Right cardiac atrium (tissue), 5 donors: ENCODE measurements at regions not wholly inside any gene's neighbourhood (a gene's known extent, or its start where the extent isn't known, plus 50 kb on each side); places are given as distances from the start of the nearest gene placed in this dataset.

ENCODE experiments used
- ATAC-seq, 2 donors: fragments of 200-7000 bp; cut with Tn5 transposase; one replicate each; pipeline versions ENCODE4 v1.8.0 to v1.9.1; 2020; ENCODE audit warnings: moderate library complexity in 2 of 2, mild to moderate bottlenecking in 1 of 2
- DNase-seq, 3 donors: peaks; one replicate each; pipeline ENCODE4 v3.0.0-alpha.2; 2020
- H3K27ac ChIP-seq: one replicate; pipeline ENCODE4 v1.5.1; 2013; ENCODE audit warnings: mild to moderate bottlenecking, low read length, control low read depth, moderate library complexity
- H3K27me3 ChIP-seq: one replicate; pipeline ENCODE4 v1.6.1; 2013; ENCODE audit not compliant: control insufficient read depth, insufficient read depth
- H3K4me1 ChIP-seq: one replicate; pipeline ENCODE4 v1.6.1; 2013; ENCODE audit warnings: low read length; ENCODE audit not compliant: control insufficient read depth, insufficient read depth
- H3K4me3 ChIP-seq: one replicate; pipeline ENCODE4 v1.5.1; 2013; ENCODE audit warnings: low read length, control low read depth
- H3K9me3 ChIP-seq: one replicate; pipeline ENCODE4 v1.6.1; 2013; ENCODE audit warnings: low read length; ENCODE audit not compliant: control insufficient read depth
- WGBS: extraction: QIAGEN DNeasy Blood & Tissue Kit; methylation state at CpG from one replicate; pipeline ENCODE4 v1.1.7; 2013; 5-methylcytosine and 5-hydroxymethylcytosine counted together
- intact Hi-C, 4 donors: fragments of 100-400 bp; cut with DNase I; formaldehyde crosslinking; loops; one replicate each; pipeline versions ENCODE4 v1.11.0 to v1.14.0; 2022 to 2023
- donor health status: healthy with polysubstance abuse.
- donor health status: DM: no; HTN: yes; CAD: no.
- donor health status: DM: no; HTN: no; CAD: no.
- donor health status: DM: no; HTN: yes; CAD: no; lungs with severe emphysema.
- donor health status: DM: yes; HTN: yes; CAD: no.

GRCh38 chr20:22303523-22303922 is 280.8 kb downstream of the FOXA2 start:
- DNase-seq, result no peak
- intact Hi-C loops, result no loop called here
- H3K27me3 ChIP-seq, result no peaks in the 10 kb centered on the region
- H3K4me3 ChIP-seq, result no peak overlapping the region
- no peak for ATAC-seq
- no peaks in the 10 kb centered on the region for H3K9me3 ChIP-seq
- no peaks in the 10 kb centered on the region for H3K4me1 ChIP-seq
- no peak overlapping the region for H3K27ac ChIP-seq
- 59% methylated on average over 3 of the region's 3 CpGs for WGBS

GRCh38 chr20:22302039-22302438 is 282.3 kb downstream of the FOXA2 start:
- no peak for DNase-seq
- Histone ChIP-seq H3K27ac (no peak overlapping the region), H3K4me3 (no peak overlapping the region), H3K4me1 (no peaks in the 10 kb centered on the region), H3K9me3 (no peaks in the 10 kb centered on the region), H3K27me3 (no peaks in the 10 kb centered on the region)
- 87% methylated on average over 2 of the region's 2 CpGs for WGBS
- no peak for ATAC-seq
- intact Hi-C loops, result no loop called here

- Histone ChIP-seq H3K27me3 (no peaks in the 10 kb centered on the region), H3K27ac (no peak overlapping the region), H3K9me3 (no peaks in the 10 kb centered on the region), H3K4me1 (no peaks in the 10 kb centered on the region), H3K4me3 (no peak overlapping the region)
- WGBS, result 56% methylated on average over 4 of the region's 4 CpGs
- intact Hi-C loops, result no loop called here
- no peak for DNase-seq
- no peak for ATAC-seq
These were observed 290.5 kb downstream of the FOXA2 start for GRCh38 chr20:22293886-22294285.

GRCh38 chr20:22289442-22289841 is 294.9 kb downstream of the FOXA2 start:
- ATAC-seq (no peak), DNase-seq (no peak)
- Histone ChIP-seq H3K4me1 (no peaks in the 10 kb centered on the region), H3K4me3 (no peak overlapping the region), H3K27me3 (no peaks in the 10 kb centered on the region), H3K27ac (no peak overlapping the region), H3K9me3 (no peaks in the 10 kb centered on the region)
- intact Hi-C loops, result no loop called here
- WGBS, result 61% methylated on average over 5 of the region's 5 CpGs

- DNase-seq, result no peak
- no peaks in the 10 kb centered on the region for H3K27me3 ChIP-seq
- H3K4me1 ChIP-seq, result no peaks in the 10 kb centered on the region
- intact Hi-C loops, result no loop called here
- H3K9me3 ChIP-seq, result no peaks in the 10 kb centered on the region
- no peak for ATAC-seq
- no peak overlapping the region for H3K4me3 ChIP-seq
- H3K27ac ChIP-seq, result no peak overlapping the region
- WGBS, result 48% methylated on average over 7 of the region's 7 CpGs
These were observed 295.4 kb downstream of the FOXA2 start for GRCh38 chr20:22288957-22289356.

- H3K27ac ChIP-seq, result no peak overlapping the region
- ATAC-seq (no peak), DNase-seq (no peak)
- H3K4me3 ChIP-seq, result no peak overlapping the region
- WGBS, result 77% methylated on average over 5 of the region's 5 CpGs
- H3K9me3 ChIP-seq, result no peaks in the 10 kb centered on the region
- H3K27me3 ChIP-seq, result no peaks in the 10 kb centered on the region
- intact Hi-C loops, result no loop called here
- no peaks in the 10 kb centered on the region for H3K4me1 ChIP-seq
These were observed 296.2 kb downstream of the FOXA2 start for GRCh38 chr20:22288156-22288555.

GRCh38 chr20:22285555-22285954 is 298.8 kb downstream of the FOXA2 start:
- 11% methylated on average over 1 of the region's 1 CpG for WGBS
- H3K27me3 ChIP-seq, result no peaks in the 10 kb centered on the region
- H3K27ac ChIP-seq, result no peak overlapping the region
- H3K4me1 ChIP-seq, result no peaks in the 10 kb centered on the region
- intact Hi-C loops, result no loop called here
- ATAC-seq, result no peak
- H3K9me3 ChIP-seq, result no peaks in the 10 kb centered on the region
- no peak for DNase-seq
- H3K4me3 ChIP-seq, result no peak overlapping the region

- WGBS, result 76% methylated on average over 3 of the region's 3 CpGs
These were observed 301.7 kb downstream of the FOXA2 start for GRCh38 chr20:22282696-22283095.

GRCh38 chr20:22274330-22274729 is 310.0 kb downstream of the FOXA2 start:
- no peaks in the 10 kb centered on the region for H3K9me3 ChIP-seq
- H3K4me1 ChIP-seq, result no peaks in the 10 kb centered on the region
- no peak for ATAC-seq
- H3K27ac ChIP-seq, result no peak overlapping the region
- H3K4me3 ChIP-seq, result no peak overlapping the region
- no peaks in the 10 kb centered on the region for H3K27me3 ChIP-seq
- 66% methylated on average over 4 of the region's 4 CpGs for WGBS
- DNase-seq, result no peak
- intact Hi-C loops, result no loop called here

More at GRCh38 chr20:22282696-22283095, 301.7 kb downstream of the FOXA2 start:
- H3K4me1 ChIP-seq, result no peaks in the 10 kb centered on the region
- no peak overlapping the region for H3K27ac ChIP-seq
- intact Hi-C loops, result no loop called here
- H3K4me3 ChIP-seq, result no peak overlapping the region
- H3K9me3 ChIP-seq, result no peaks in the 10 kb centered on the region
- H3K27me3 ChIP-seq, result no peaks in the 10 kb centered on the region
- ATAC-seq (no peak), DNase-seq (no peak)

GRCh38 chr20:22268675-22269074 is 315.7 kb downstream of the FOXA2 start:
- Histone ChIP-seq H3K9me3 (no peaks in the 10 kb centered on the region), H3K27ac (no peak overlapping the region), H3K4me1 (no peaks in the 10 kb centered on the region), H3K27me3 (no peaks in the 10 kb centered on the region), H3K4me3 (no peak overlapping the region)
- ATAC-seq (no peak), DNase-seq (no peak)
- intact Hi-C loops, result no loop called here
- WGBS, result 82% methylated on average over 2 of the region's 2 CpGs

GRCh38 chr20:22264917-22265316 is 319.5 kb downstream of the FOXA2 start:
- WGBS, result 76% methylated on average over 4 of the region's 4 CpGs
- ATAC-seq (no peak), DNase-seq (no peak)
- no peaks in the 10 kb centered on the region for H3K9me3 ChIP-seq
- H3K27ac ChIP-seq, result no peak overlapping the region
- intact Hi-C loops, result no loop called here
- no peaks in the 10 kb centered on the region for H3K27me3 ChIP-seq
- no peak overlapping the region for H3K4me3 ChIP-seq
- H3K4me1 ChIP-seq, result no peaks in the 10 kb centered on the region

- 41% methylated on average over 1 of the region's 1 CpG for WGBS
- Histone ChIP-seq H3K4me1 (no peaks in the 10 kb centered on the region), H3K27me3 (no peaks in the 10 kb centered on the region), H3K4me3 (no peak overlapping the region), H3K9me3 (no peaks in the 10 kb centered on the region), H3K27ac (no peak overlapping the region)
- ATAC-seq (no peak), DNase-seq (no peak)
- intact Hi-C loops, result no loop called here
These were observed 323.9 kb downstream of the FOXA2 start for GRCh38 chr20:22260506-22260905.
